EL (cell line): ENCODE measurements at regions not wholly inside any gene's neighbourhood (a gene's known extent, or its start where the extent isn't known, plus 50 kb on each side); places are given as distances from the start of the nearest gene placed in this dataset.
"Not testable (repeated sequence)": the region's sequence is repeated elsewhere in the genome, so short reads cannot be mapped to it uniquely, and the experiment has no call there.

Experiments
- DNase-seq: peaks from one replicate; pipeline ENCODE4 v3.0.0-alpha.2; 2016

- DNase-seq, result peak; percentile 10
These were observed 79.2 kb upstream of the CEP126 start for GRCh38 chr11:101835506-101836063.

- not testable (repeated sequence) for DNase-seq
These were observed 84.3 kb upstream of the CEP126 start for GRCh38 chr11:101830475-101830874.

- no peak for DNase-seq
These were observed 89.3 kb upstream of the CEP126 start for GRCh38 chr11:101825531-101825930.

- DNase-seq, result no peak
These were observed 97.2 kb upstream of the CEP126 start for GRCh38 chr11:101817581-101817980.

- no peak for DNase-seq
These were observed 98.2 kb upstream of the CEP126 start for GRCh38 chr11:101816613-101817012.

- no peak for DNase-seq
These were observed 102.3 kb upstream of the CEP126 start for GRCh38 chr11:101812546-101812945.

GRCh38 chr11:101810546-101810945, 104.3 kb upstream of the CEP126 start:
- DNase-seq, result no peak

- no peak for DNase-seq
These were observed 107.3 kb upstream of the CEP126 start for GRCh38 chr11:101807531-101807930.

GRCh38 chr11:101803651-101804050, 111.2 kb upstream of the CEP126 start:
- no peak for DNase-seq

GRCh38 chr11:101797335-101797734, 117.5 kb upstream of the CEP126 start:
- DNase-seq, result peak; percentile 15

GRCh38 chr11:101792814-101793213, 122.0 kb upstream of the CEP126 start:
- DNase-seq, result no peak

- DNase-seq, result peak; percentile 1
These were observed 127.9 kb upstream of the CEP126 start for GRCh38 chr11:101786916-101787315.

- DNase-seq, result no peak
These were observed 128.4 kb upstream of the CEP126 start for GRCh38 chr11:101786421-101786820.

- not testable (repeated sequence) for DNase-seq
These were observed 135.6 kb upstream of the CEP126 start for GRCh38 chr11:101779167-101779566.

GRCh38 chr11:101777476-101777875, 137.3 kb upstream of the CEP126 start:
- no peak for DNase-seq

- DNase-seq, result no peak
These were observed 139.8 kb upstream of the CEP126 start for GRCh38 chr11:101775033-101775432.

GRCh38 chr11:101770648-101771047, 144.2 kb upstream of the CEP126 start:
- no peak for DNase-seq

GRCh38 chr11:101765932-101766331, 148.9 kb upstream of the CEP126 start:
- no peak for DNase-seq

GRCh38 chr11:101759771-101760450, 154.9 kb upstream of the CEP126 start:
- no peak for DNase-seq

- DNase-seq, result no peak
These were observed 157.1 kb upstream of the CEP126 start for GRCh38 chr11:101757741-101758140.

- no peak for DNase-seq
These were observed 165.0 kb upstream of the TRPC6 start for GRCh38 chr11:101748572-101749344.

- DNase-seq, result no peak
These were observed 161.9 kb upstream of the TRPC6 start for GRCh38 chr11:101745756-101746155.

- DNase-seq, result no peak
These were observed 160.0 kb upstream of the TRPC6 start for GRCh38 chr11:101743828-101744227.
